Loucy (cell line): ENCODE measurements at regions not wholly inside any gene's neighbourhood (a gene's known extent, or its start where the extent isn't known, plus 50 kb on each side); places are given as distances from the start of the nearest gene placed in this dataset.

Experiments used
- CTCF ChIP-seq: fragments of 200-600 bp; sonication (generic); conservative IDR thresholded peaks from 2 replicates; pipeline ENCODE4 v1.5.1; 2014; ENCODE audit warnings: mild to moderate bottlenecking, antibody characterized with exemption, low read length
- EZH2phosphoT487 ChIP-seq: fragments of 200-600 bp; IDR thresholded peaks from 2 replicates; pipeline ENCODE4 v1.6.1; 2018; ENCODE audit warnings: antibody characterized with exemption, mild to moderate bottlenecking, moderate library complexity, borderline replicate concordance

GRCh38 chr4:146059151-146059550 lies 116.4 kb upstream of the LSM6 start:
- TF ChIP-seq CTCF (no peak), EZH2phosphoT487 (no peak)
